Testis (tissue), 2 donors: ENCODE measurements at regions not wholly inside any gene's neighbourhood (a gene's known extent, or its start where the extent isn't known, plus 50 kb on each side); places are given as distances from the start of the nearest gene placed in this dataset.

Source experiments
- DNase-seq: peaks from one replicate; pipeline ENCODE4 v3.0.0-alpha.2; 2019
- H3K27ac ChIP-seq, 2 donors: fragments of 200-600 bp; sonication (generic); one replicate each; pipeline ENCODE4 v1.5.1; 2019
- H3K27me3 ChIP-seq: fragments of 200-600 bp; sonication (generic); one replicate; pipeline ENCODE4 v1.5.1; 2019
- H3K36me3 ChIP-seq: fragments of 200-600 bp; sonication (generic); one replicate; pipeline ENCODE4 v1.5.1; 2017; ENCODE audit warnings: low read depth; ENCODE audit errors: missing control alignments
- H3K4me1 ChIP-seq: fragments of 200-600 bp; sonication (generic); one replicate; pipeline ENCODE4 v1.5.1; 2019
- H3K4me3 ChIP-seq, 2 donors: fragments of 200-600 bp; sonication (generic); one replicate each; pipeline ENCODE4 v1.5.1; 2017 to 2019
- H3K9me3 ChIP-seq: fragments of 200-600 bp; sonication (generic); one replicate; pipeline ENCODE4 v1.5.1; 2017
- POLR2A ChIP-seq: fragments of 450-650 bp; IDR thresholded peaks from one replicate; pipeline ENCODE4 v1.6.1; 2017; ENCODE audit warnings: antibody characterized with exemption, mild to moderate bottlenecking, moderate library complexity
- WGBS, 2 donors: methylation state at CpG; one replicate each; pipeline ENCODE4 v1.1.5; 2018; 5-methylcytosine and 5-hydroxymethylcytosine counted together
- intact Hi-C: fragments of 100-400 bp; cut with DNase I; formaldehyde crosslinking; loops from one replicate; pipeline ENCODE4 v1.15.1; 2023; ENCODE audit warnings: low total_unique reads
- TF ChIP-seq, protein P1 (sequence below), 3 experiments: fragments of 450-650 bp in 2 of 3; fragments of 200-600 bp in 1 of 3; sonication (generic) in 1 of 3; IDR thresholded peaks; one replicate each; pipeline ENCODE4 v1.5.1; 2016 to 2019; ENCODE audit warnings: antibody characterized with exemption in 3 of 3, mild to moderate bottlenecking in 2 of 3, moderate library complexity in 1 of 3

GRCh38 chr2:15753811-15754702 is 162.4 kb downstream of the DDX1 start:
- intact Hi-C loops, result no loop called here
- H3K4me3 ChIP-seq, result no peak overlapping the region
- WGBS, 2 donors, result 95 to 97% methylated on average over 12 to 15 of the region's 15 CpGs
- no peaks in the 10 kb centered on the region for H3K4me1 ChIP-seq
- no peak overlapping the region for H3K27ac ChIP-seq
- TF ChIP-seq POLR2A, result no peak
- TF ChIP-seq, protein P1, sequence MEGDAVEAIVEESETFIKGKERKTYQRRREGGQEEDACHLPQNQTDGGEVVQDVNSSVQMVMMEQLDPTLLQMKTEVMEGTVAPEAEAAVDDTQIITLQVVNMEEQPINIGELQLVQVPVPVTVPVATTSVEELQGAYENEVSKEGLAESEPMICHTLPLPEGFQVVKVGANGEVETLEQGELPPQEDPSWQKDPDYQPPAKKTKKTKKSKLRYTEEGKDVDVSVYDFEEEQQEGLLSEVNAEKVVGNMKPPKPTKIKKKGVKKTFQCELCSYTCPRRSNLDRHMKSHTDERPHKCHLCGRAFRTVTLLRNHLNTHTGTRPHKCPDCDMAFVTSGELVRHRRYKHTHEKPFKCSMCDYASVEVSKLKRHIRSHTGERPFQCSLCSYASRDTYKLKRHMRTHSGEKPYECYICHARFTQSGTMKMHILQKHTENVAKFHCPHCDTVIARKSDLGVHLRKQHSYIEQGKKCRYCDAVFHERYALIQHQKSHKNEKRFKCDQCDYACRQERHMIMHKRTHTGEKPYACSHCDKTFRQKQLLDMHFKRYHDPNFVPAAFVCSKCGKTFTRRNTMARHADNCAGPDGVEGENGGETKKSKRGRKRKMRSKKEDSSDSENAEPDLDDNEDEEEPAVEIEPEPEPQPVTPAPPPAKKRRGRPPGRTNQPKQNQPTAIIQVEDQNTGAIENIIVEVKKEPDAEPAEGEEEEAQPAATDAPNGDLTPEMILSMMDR (IDR thresholded peaks at IDR 0.05), result no peak
- H3K9me3 ChIP-seq, result no peaks in the 10 kb centered on the region
- no peaks in the 10 kb centered on the region for H3K27me3 ChIP-seq
- H3K36me3 ChIP-seq, result no peaks in the 10 kb centered on the region
- DNase-seq, result no peak

GRCh38 chr2:15754703-15755099 is 163.0 kb downstream of the DDX1 start:
- H3K4me1 ChIP-seq, result no peaks in the 10 kb centered on the region
- TF ChIP-seq, protein P1 (IDR thresholded peaks at IDR 0.05), result no peak
- TF ChIP-seq POLR2A, result no peak
- DNase-seq, result no peak
- H3K27me3 ChIP-seq, result no peaks in the 10 kb centered on the region
- no peak overlapping the region for H3K4me3 ChIP-seq
- intact Hi-C loops, result no loop called here
- no peaks in the 10 kb centered on the region for H3K9me3 ChIP-seq
- H3K36me3 ChIP-seq, result no peaks in the 10 kb centered on the region
- WGBS, 2 donors, result 56 to 64% methylated on average over 5 of the region's 5 CpGs
- H3K27ac ChIP-seq, result no peak overlapping the region

DNA sequence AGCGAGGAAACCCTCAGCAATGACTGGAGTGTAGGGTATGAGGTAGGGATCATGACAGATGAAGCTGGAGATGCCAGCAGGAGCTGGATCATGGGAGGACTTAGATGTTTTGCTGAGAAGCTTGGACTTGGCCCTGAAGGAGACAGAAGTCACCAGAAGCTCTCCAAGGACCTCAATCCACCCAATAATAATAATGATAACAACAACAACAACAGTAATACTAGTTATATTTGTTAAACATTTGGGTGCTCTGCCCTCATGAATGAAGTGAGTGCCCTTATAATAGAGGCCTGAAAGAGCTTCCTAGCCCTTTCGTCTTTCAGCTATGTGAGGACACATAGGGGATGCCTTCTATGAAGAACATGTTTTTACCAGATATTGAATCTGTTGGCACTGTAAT is 163.9 kb downstream of the DDX1 start:
- WGBS, 2 donors, result 97 to 98% methylated on average over 2 of the region's 2 CpGs
- DNase-seq, result no peak
- no peak for TF ChIP-seq POLR2A
- TF ChIP-seq, protein P1 (IDR thresholded peaks at IDR 0.05), result no peak

DNA sequence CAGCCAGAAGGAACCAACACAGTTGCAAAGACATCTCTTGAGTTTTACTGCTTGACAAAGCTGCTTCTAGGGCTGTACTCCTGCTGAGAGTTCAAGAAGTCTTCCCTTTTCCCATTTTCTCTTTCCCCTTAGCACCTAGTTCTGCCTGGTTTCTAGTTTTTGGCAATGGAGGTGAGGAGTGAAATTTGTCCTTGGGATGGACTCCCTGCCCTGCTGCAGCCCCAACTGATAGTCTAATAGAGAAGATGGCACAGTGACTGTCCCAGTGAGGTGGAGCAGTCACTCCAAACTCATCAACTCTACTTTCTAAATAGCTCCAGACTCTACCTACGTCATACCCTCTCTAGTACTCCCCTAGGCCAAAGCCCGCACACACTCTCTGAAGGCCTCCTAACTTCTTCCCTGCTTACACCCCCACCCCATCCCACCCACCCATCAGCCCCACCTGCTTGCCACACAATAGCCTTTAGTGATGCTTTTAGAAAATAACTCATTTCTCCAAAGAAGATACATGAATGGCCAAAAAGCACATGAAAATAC is 164.4 kb downstream of the DDX1 start:
- TF ChIP-seq, protein P1 (IDR thresholded peaks at IDR 0.05), result no peak
- TF ChIP-seq POLR2A, result no peak
- Histone ChIP-seq H3K36me3 (no peaks in the 10 kb centered on the region), H3K4me3 (no peak overlapping the region), H3K4me1 (no peaks in the 10 kb centered on the region), H3K27ac (no peak overlapping the region), H3K9me3 (no peaks in the 10 kb centered on the region), H3K27me3 (no peaks in the 10 kb centered on the region)
- intact Hi-C loops, result no loop called here
- DNase-seq, result no peak
- 92 to 98% methylated on average over 2 of the region's 2 CpGs for WGBS, 2 donors

More for the DNA sequence above, 163.9 kb downstream of the DDX1 start:
- H3K27me3 ChIP-seq, result no peaks in the 10 kb centered on the region
- H3K4me1 ChIP-seq, result no peaks in the 10 kb centered on the region
- H3K36me3 ChIP-seq, result no peaks in the 10 kb centered on the region
- intact Hi-C loops, result no loop called here
- H3K27ac ChIP-seq, result no peak overlapping the region
- no peaks in the 10 kb centered on the region for H3K9me3 ChIP-seq
- no peak overlapping the region for H3K4me3 ChIP-seq
